ENCODE measurements at regions not wholly inside any gene's neighbourhood (a gene's known extent, or its start where the extent isn't known, plus 50 kb on each side); places are given as distances from the start of the nearest gene placed in this dataset.

DNA sequence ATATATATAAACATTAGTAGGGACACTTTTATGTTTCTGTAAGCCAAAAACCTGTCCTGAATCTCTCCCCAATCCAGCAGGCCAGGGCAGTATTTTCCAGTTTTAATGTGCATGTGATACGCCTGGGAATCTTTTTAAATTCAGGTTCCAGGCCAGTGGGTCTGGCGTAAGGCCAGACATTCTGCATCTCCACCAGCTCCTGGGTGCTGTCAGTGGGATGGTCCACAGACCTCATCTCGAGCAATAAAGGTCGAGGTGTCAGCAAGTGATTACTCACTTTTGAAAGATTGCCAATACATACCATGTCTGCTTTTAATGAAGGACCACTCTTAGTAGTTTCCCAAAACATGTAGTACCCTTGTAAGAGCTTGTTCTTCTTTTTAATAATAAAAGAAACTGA, 189.9 kb upstream of the SH3BP4 start:
- H3K27me3 Mint-ChIP-seq (ENCODE audit: insufficient read depth, unreplicated experiment): no peaks in the 10 kb centered on the region
- H3K27me3 ChIP-seq (replicated peaks; ENCODE audit: control insufficient read depth, insufficient read depth, low read length): no peaks in the 10 kb centered on the region

GRCh38 chr2:234754126-234754525, 197.7 kb upstream of the SH3BP4 start:
- CTCF ChIA-PET: no interaction called here
- H3K9me3 Mint-ChIP-seq (ENCODE audit: unreplicated experiment): no peaks in the 10 kb centered on the region
- H3K4me1 Mint-ChIP-seq (ENCODE audit: low read depth, unreplicated experiment): no peaks in the 10 kb centered on the region
- no peaks in the 10 kb centered on the region for H3K4me1 ChIP-seq
- BruUV-seq (replicated peaks): no TSS peak
- intact Hi-C loops (cut with micrococcal nuclease; ENCODE audit: unreplicated experiment): no loop called here
- POLR2A ChIA-PET: no interaction called here
- DNase-seq: no peak
- H3K27ac Mint-ChIP-seq (ENCODE audit: unreplicated experiment): no peak overlapping the region
- H3K27me3 ChIP-seq (replicated peaks; ENCODE audit: control insufficient read depth, insufficient read depth, low read length): no peaks in the 10 kb centered on the region
- no peak overlapping the region for H3K4me3 Mint-ChIP-seq (ENCODE audit: unreplicated experiment)
- H3K36me3 ChIP-seq (ENCODE audit: control insufficient read depth, insufficient read depth, low read length): no peaks in the 10 kb centered on the region
- no peaks in the 10 kb centered on the region for H3K9me3 ChIP-seq
- no peak overlapping the region for H3K4me3 ChIP-seq (ENCODE audit: low read depth, low read length)
- no peaks in the 10 kb centered on the region for H3K36me3 Mint-ChIP-seq (ENCODE audit: insufficient read depth, unreplicated experiment)
- no peaks in the 10 kb centered on the region for H3K27me3 Mint-ChIP-seq (ENCODE audit: insufficient read depth, unreplicated experiment)
- TF ChIP-seq, protein P1, sequence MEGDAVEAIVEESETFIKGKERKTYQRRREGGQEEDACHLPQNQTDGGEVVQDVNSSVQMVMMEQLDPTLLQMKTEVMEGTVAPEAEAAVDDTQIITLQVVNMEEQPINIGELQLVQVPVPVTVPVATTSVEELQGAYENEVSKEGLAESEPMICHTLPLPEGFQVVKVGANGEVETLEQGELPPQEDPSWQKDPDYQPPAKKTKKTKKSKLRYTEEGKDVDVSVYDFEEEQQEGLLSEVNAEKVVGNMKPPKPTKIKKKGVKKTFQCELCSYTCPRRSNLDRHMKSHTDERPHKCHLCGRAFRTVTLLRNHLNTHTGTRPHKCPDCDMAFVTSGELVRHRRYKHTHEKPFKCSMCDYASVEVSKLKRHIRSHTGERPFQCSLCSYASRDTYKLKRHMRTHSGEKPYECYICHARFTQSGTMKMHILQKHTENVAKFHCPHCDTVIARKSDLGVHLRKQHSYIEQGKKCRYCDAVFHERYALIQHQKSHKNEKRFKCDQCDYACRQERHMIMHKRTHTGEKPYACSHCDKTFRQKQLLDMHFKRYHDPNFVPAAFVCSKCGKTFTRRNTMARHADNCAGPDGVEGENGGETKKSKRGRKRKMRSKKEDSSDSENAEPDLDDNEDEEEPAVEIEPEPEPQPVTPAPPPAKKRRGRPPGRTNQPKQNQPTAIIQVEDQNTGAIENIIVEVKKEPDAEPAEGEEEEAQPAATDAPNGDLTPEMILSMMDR (IDR thresholded peaks at IDR 0.05; ENCODE audit: insufficient read depth in 1 of 2, low read depth in 1 of 2, low read length in 1 of 2, severe bottlenecking in 1 of 2, unreplicated experiment in 1 of 2): no peak

More for the DNA sequence above, 189.9 kb upstream of the SH3BP4 start:
- Mint-ChIP-seq H3K9me3 (ENCODE audit: unreplicated experiment) (peaks cover 10% of the 10 kb centered on the region), H3K27ac (ENCODE audit: unreplicated experiment) (no peak overlapping the region), H3K4me3 (ENCODE audit: unreplicated experiment) (no peak overlapping the region), H3K36me3 (ENCODE audit: insufficient read depth, unreplicated experiment) (no peaks in the 10 kb centered on the region), H3K4me1 (ENCODE audit: low read depth, unreplicated experiment) (no peaks in the 10 kb centered on the region)
- intact Hi-C loops (cut with micrococcal nuclease; ENCODE audit: unreplicated experiment): no loop called here
- ChIA-PET POLR2A (no interaction called here), CTCF (no interaction called here)
- no TSS peak for BruUV-seq (replicated peaks)
- no peak for DNase-seq
- TF ChIP-seq, protein P1 (IDR thresholded peaks at IDR 0.05; ENCODE audit: insufficient read depth in 1 of 2, low read depth in 1 of 2, low read length in 1 of 2, severe bottlenecking in 1 of 2, unreplicated experiment in 1 of 2): no peak
- Histone ChIP-seq H3K36me3 (ENCODE audit: control insufficient read depth, insufficient read depth, low read length) (no peaks in the 10 kb centered on the region), H3K4me3 (ENCODE audit: low read depth, low read length) (no peak overlapping the region), H3K9me3 (peaks cover 4% of the 10 kb centered on the region; the same call in 1 of the 2 replicates), H3K4me1 (no peaks in the 10 kb centered on the region)

GRCh38 chr2:234753701-234754100, 198.1 kb upstream of the SH3BP4 start:
- TF ChIP-seq, protein P1 (IDR thresholded peaks at IDR 0.05; ENCODE audit: insufficient read depth in 1 of 2, low read depth in 1 of 2, low read length in 1 of 2, severe bottlenecking in 1 of 2, unreplicated experiment in 1 of 2): no peak
- Mint-ChIP-seq H3K4me3 (ENCODE audit: unreplicated experiment) (no peak overlapping the region), H3K27me3 (ENCODE audit: insufficient read depth, unreplicated experiment) (no peaks in the 10 kb centered on the region), H3K9me3 (ENCODE audit: unreplicated experiment) (no peaks in the 10 kb centered on the region), H3K4me1 (ENCODE audit: low read depth, unreplicated experiment) (no peaks in the 10 kb centered on the region), H3K27ac (ENCODE audit: unreplicated experiment) (no peak overlapping the region), H3K36me3 (ENCODE audit: insufficient read depth, unreplicated experiment) (no peaks in the 10 kb centered on the region)
- ChIA-PET CTCF (no interaction called here), POLR2A (no interaction called here)
- Histone ChIP-seq H3K27me3 (replicated peaks; ENCODE audit: control insufficient read depth, insufficient read depth, low read length) (no peaks in the 10 kb centered on the region), H3K9me3 (no peaks in the 10 kb centered on the region), H3K36me3 (ENCODE audit: control insufficient read depth, insufficient read depth, low read length) (no peaks in the 10 kb centered on the region), H3K4me1 (no peaks in the 10 kb centered on the region), H3K4me3 (ENCODE audit: low read depth, low read length) (no peak overlapping the region)
- no peak for DNase-seq
- no TSS peak for BruUV-seq (replicated peaks)
- intact Hi-C loops (cut with micrococcal nuclease; ENCODE audit: unreplicated experiment): no loop called here
